SK-N-SH treated with all-trans-retinoic acid at 6 μM for 48 hours (cell line): ENCODE measurements at regions not wholly inside any gene's neighbourhood (a gene's known extent, or its start where the extent isn't known, plus 50 kb on each side); places are given as distances from the start of the nearest gene placed in this dataset.

Source experiments
- ATAC-seq: fragments of 200-7000 bp; cut with Tn5 transposase; 3 replicates; pipeline ENCODE4 v1.9.1; 2020; ENCODE audit warnings: mild to moderate bottlenecking, moderate library complexity
- ARNTL ChIP-seq: fragments of 450-650 bp; formaldehyde crosslinking; IDR thresholded peaks from 2 replicates; pipeline ENCODE4 v1.5.0; 2020; ENCODE audit warnings: low read depth, mild to moderate bottlenecking, moderate library complexity, borderline replicate concordance
- BACH2 ChIP-seq: fragments of 250-450 bp; sonication (Bioruptor Pico); IDR thresholded peaks from 2 replicates; pipeline ENCODE4 v1.9.0; 2021; ENCODE audit warnings: mild to moderate bottlenecking, borderline replicate concordance
- CREB5 ChIP-seq: fragments of 250-450 bp; sonication (Bioruptor Pico); IDR thresholded peaks from 2 replicates; pipeline ENCODE4 v1.5.1; 2020; ENCODE audit warnings: low read depth, mild to moderate bottlenecking, moderate library complexity
- CSDC2 ChIP-seq: fragments of 250-450 bp; sonication (Bioruptor Pico); IDR thresholded peaks from 2 replicates; pipeline ENCODE4 v1.5.0; 2020; ENCODE audit warnings: mild to moderate bottlenecking, moderate library complexity
- CSRNP3 ChIP-seq: fragments of 250-450 bp; sonication (Bioruptor Pico); IDR thresholded peaks from 2 replicates; pipeline ENCODE4 v1.5.1; 2021; ENCODE audit warnings: mild to moderate bottlenecking, moderate library complexity
- ESRRG ChIP-seq: fragments of 250-450 bp; sonication (Bioruptor Pico); IDR thresholded peaks from 2 replicates; pipeline ENCODE4 v1.6.1; 2021; ENCODE audit warnings: mild to moderate bottlenecking
- ISL1 ChIP-seq: fragments of 250-450 bp; sonication (Bioruptor Pico); IDR thresholded peaks from 2 replicates; pipeline ENCODE4 v2.1.2; 2022; ENCODE audit warnings: mild to moderate bottlenecking, moderate library complexity
- OSR1 ChIP-seq: fragments of 250-450 bp; sonication (Bioruptor Pico); IDR thresholded peaks from 2 replicates; pipeline ENCODE4 v1.8.0; 2022; ENCODE audit warnings: moderate library complexity, mild to moderate bottlenecking, inconsistent platforms
- POU6F1 ChIP-seq: fragments of 250-450 bp; sonication (Bioruptor Pico); IDR thresholded peaks from 2 replicates; pipeline ENCODE4 v1.8.0; 2021; ENCODE audit warnings: low read depth, mild to moderate bottlenecking, moderate library complexity, borderline replicate concordance
- RARB ChIP-seq: fragments of 250-450 bp; sonication (Bioruptor Pico); IDR thresholded peaks from 2 replicates; pipeline ENCODE4 v1.8.0; 2021; ENCODE audit warnings: mild to moderate bottlenecking, moderate library complexity
- SNAI2 ChIP-seq: fragments of 250-450 bp; sonication (Bioruptor Pico); IDR thresholded peaks from 2 replicates; pipeline ENCODE4 v1.5.0; 2020; ENCODE audit warnings: mild to moderate bottlenecking, moderate library complexity
- TCF4 ChIP-seq: fragments of 250-450 bp; sonication (Bioruptor Pico); IDR thresholded peaks from 2 replicates; pipeline ENCODE4 v1.8.0; 2021; ENCODE audit warnings: mild to moderate bottlenecking, moderate library complexity, borderline replicate concordance
- TOX ChIP-seq: fragments of 250-450 bp; sonication (Bioruptor Pico); IDR thresholded peaks from 2 replicates; pipeline ENCODE4 v1.8.0; 2021; ENCODE audit warnings: mild to moderate bottlenecking, moderate library complexity, borderline replicate concordance
- TSHZ2 ChIP-seq: fragments of 250-450 bp; sonication (Bioruptor Pico); IDR thresholded peaks from 2 replicates; pipeline ENCODE4 v1.5.0; 2020; ENCODE audit warnings: mild to moderate bottlenecking, moderate library complexity
- ZC3H10 ChIP-seq: fragments of 250-450 bp; sonication (Bioruptor Pico); IDR thresholded peaks from 2 replicates; pipeline ENCODE4 v1.5.1; 2021; ENCODE audit warnings: mild to moderate bottlenecking, moderate library complexity
- ZNF565 ChIP-seq: fragments of 450-650 bp; formaldehyde crosslinking; conservative IDR thresholded peaks from 2 replicates; pipeline ENCODE4 v1.5.0; 2020; ENCODE audit warnings: low read depth, mild to moderate bottlenecking, moderate library complexity
- ZNF70 ChIP-seq: fragments of 450-650 bp; formaldehyde crosslinking; IDR thresholded peaks from 2 replicates; pipeline ENCODE4 v1.5.0; 2020; ENCODE audit warnings: mild to moderate bottlenecking, moderate library complexity
- ZNF8 ChIP-seq: fragments of 450-650 bp; formaldehyde crosslinking; IDR thresholded peaks from 2 replicates; pipeline ENCODE4 v1.5.0; 2020; ENCODE audit warnings: mild to moderate bottlenecking, moderate library complexity

DNA sequence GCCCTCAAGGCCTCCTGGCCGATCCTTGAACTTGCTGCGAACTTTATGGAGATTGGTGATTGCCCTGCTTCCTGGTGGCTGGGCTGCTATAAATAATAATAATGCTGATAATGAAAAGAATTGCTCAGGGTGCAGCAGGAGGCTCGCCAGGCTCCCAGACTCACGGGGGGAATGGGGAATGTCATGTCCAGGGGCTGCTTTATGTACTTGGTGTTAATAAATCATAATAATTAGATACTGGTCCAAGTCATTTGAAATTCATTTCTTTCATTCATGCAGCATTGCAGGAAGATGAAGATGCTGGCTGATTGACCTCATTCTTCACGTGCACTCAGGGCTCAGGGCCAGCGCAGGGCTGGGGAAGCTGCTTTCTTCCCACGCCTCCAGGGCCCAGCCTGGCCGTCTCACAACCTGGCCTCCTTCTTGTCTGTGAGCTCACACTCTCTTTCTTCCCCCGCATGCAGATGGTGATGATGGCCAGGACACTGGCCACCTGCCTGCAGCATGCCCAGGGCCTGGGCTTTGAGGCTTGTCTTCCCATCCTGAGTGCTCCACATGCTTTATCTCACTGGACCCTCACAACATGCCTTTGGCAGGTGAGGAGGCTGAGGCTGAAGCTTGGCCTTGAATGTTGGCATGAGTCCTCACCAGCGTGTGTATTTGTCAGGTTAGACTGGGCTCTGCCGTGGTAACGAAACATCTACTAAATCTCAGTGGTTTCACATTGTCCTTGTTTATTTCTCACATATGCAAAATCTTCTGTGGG is 138.4 kb upstream of the TNS3 start (continued):
- TF ChIP-seq CSRNP3 (CRISPR knock-in tag) (peak; percentile 39), ZNF70 (CRISPR knock-in tag) (peak; percentile 62; the same call in 1 of the 2 replicates), RARB (CRISPR knock-in tag) (peak; percentile 88), ZC3H10 (CRISPR knock-in tag) (peak; percentile 96), ESRRG (CRISPR knock-in tag) (0 out of 2 replicates have a peak, but pooled peaks have one; percentile 50), CREB5 (peak; percentile 86), OSR1 (CRISPR knock-in tag) (peak; percentile 44; the same call in 1 of the 2 replicates)

- ATAC-seq = no peak
- TF ChIP-seq CSDC2 (CRISPR knock-in tag) = peak; percentile 82; the same call in 1 of the 2 replicates
- no peak for TF ChIP-seq OSR1 (CRISPR knock-in tag)
- TF ChIP-seq, all 23 proteins: peak for 1
Observed at GRCh38 chr7:47719675-47720074, 137.8 kb upstream of the TNS3 start.

- TF ChIP-seq TCF4 (CRISPR knock-in tag) (no peak), ZC3H10 (CRISPR knock-in tag) (no peak), ZNF8 (no peak), ARNTL (CRISPR knock-in tag) (no peak), CSDC2 (CRISPR knock-in tag) (no peak), RARB (CRISPR knock-in tag) (no peak), ZNF565 (no peak)
- ATAC-seq = no peak
Observed at GRCh38 chr7:47715631-47716068, 133.7 kb upstream of the TNS3 start.

GRCh38 chr7:47714669-47715607 is 133.0 kb upstream of the TNS3 start:
- ATAC-seq = no peak
- TF ChIP-seq ZNF70 (CRISPR knock-in tag) = no peak
- TF ChIP-seq TOX (CRISPR knock-in tag) = no peak
- no peak for TF ChIP-seq ARNTL (CRISPR knock-in tag)
- TF ChIP-seq RARB (CRISPR knock-in tag) = no peak

DNA sequence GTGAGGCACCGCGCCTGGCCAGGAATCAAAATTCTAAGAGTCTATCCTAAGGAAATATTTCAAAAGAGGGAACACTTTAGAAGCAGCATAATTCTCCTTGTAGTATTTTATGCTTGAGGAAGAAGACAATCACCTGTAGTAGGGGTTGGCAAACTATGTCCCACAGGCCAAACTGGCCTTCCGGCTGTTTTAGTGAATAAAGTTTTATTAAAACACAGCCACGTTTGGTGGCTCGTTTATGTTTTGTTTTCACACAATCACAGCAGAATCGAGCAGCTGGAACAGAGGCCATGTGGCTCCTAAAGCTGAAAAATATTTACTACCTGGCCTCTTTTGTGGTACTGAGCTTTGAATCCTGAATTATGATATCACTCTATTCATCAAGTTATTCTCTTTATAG is 131.7 kb upstream of the TNS3 start:
- no peak for ATAC-seq
- TF ChIP-seq ZNF70 (CRISPR knock-in tag) = no peak
- TF ChIP-seq TSHZ2 (CRISPR knock-in tag) = no peak
- no peak for TF ChIP-seq CSRNP3 (CRISPR knock-in tag)
- no peak for TF ChIP-seq SNAI2 (CRISPR knock-in tag)
- TF ChIP-seq ZNF565 = no peak
- no peak for TF ChIP-seq POU6F1 (CRISPR knock-in tag)
- TF ChIP-seq BACH2 (CRISPR knock-in tag) = no peak
- TF ChIP-seq ISL1 (CRISPR knock-in tag) = no peak
- no peak for TF ChIP-seq TOX (CRISPR knock-in tag)
- TF ChIP-seq ZC3H10 (CRISPR knock-in tag) = no peak
